Right cardiac atrium (tissue), 5 donors: ENCODE measurements at regions not wholly inside any gene's neighbourhood (a gene's known extent, or its start where the extent isn't known, plus 50 kb on each side); places are given as distances from the start of the nearest gene placed in this dataset.

ENCODE experiments used
- ATAC-seq, 2 donors: fragments of 200-7000 bp; cut with Tn5 transposase; one replicate each; pipeline versions ENCODE4 v1.8.0 to v1.9.1; 2020; ENCODE audit warnings: moderate library complexity in 2 of 2, mild to moderate bottlenecking in 1 of 2
- DNase-seq, 3 donors: peaks; one replicate each; pipeline ENCODE4 v3.0.0-alpha.2; 2020
- H3K27ac ChIP-seq: one replicate; pipeline ENCODE4 v1.5.1; 2013; ENCODE audit warnings: mild to moderate bottlenecking, low read length, control low read depth, moderate library complexity
- H3K27me3 ChIP-seq: one replicate; pipeline ENCODE4 v1.6.1; 2013; ENCODE audit not compliant: control insufficient read depth, insufficient read depth
- H3K4me1 ChIP-seq: one replicate; pipeline ENCODE4 v1.6.1; 2013; ENCODE audit warnings: low read length; ENCODE audit not compliant: control insufficient read depth, insufficient read depth
- H3K4me3 ChIP-seq: one replicate; pipeline ENCODE4 v1.5.1; 2013; ENCODE audit warnings: low read length, control low read depth
- H3K9me3 ChIP-seq: one replicate; pipeline ENCODE4 v1.6.1; 2013; ENCODE audit warnings: low read length; ENCODE audit not compliant: control insufficient read depth
- WGBS: extraction: QIAGEN DNeasy Blood & Tissue Kit; methylation state at CpG from one replicate; pipeline ENCODE4 v1.1.7; 2013; 5-methylcytosine and 5-hydroxymethylcytosine counted together
- intact Hi-C, 4 donors: fragments of 100-400 bp; cut with DNase I; formaldehyde crosslinking; loops; one replicate each; pipeline versions ENCODE4 v1.11.0 to v1.14.0; 2022 to 2023
- donor health status: healthy with polysubstance abuse.
- donor health status: DM: no; HTN: yes; CAD: no.
- donor health status: DM: no; HTN: no; CAD: no.
- donor health status: DM: no; HTN: yes; CAD: no; lungs with severe emphysema.
- donor health status: DM: yes; HTN: yes; CAD: no.

- 62% methylated on average over 2 of the region's 2 CpGs for WGBS
- intact Hi-C loops, result no loop called here
- Histone ChIP-seq H3K4me1 (no peaks in the 10 kb centered on the region), H3K9me3 (no peaks in the 10 kb centered on the region), H3K27me3 (no peaks in the 10 kb centered on the region), H3K27ac (no peak overlapping the region), H3K4me3 (no peak overlapping the region)
- ATAC-seq (no peak), DNase-seq (no peak)
These were observed 50.4 kb upstream of the RAPH1 start for GRCh38 chr2:203585516-203585915.

- no peak for ATAC-seq
- Histone ChIP-seq H3K4me3 (no peak overlapping the region), H3K27ac (no peak overlapping the region), H3K4me1 (no peaks in the 10 kb centered on the region), H3K9me3 (no peaks in the 10 kb centered on the region), H3K27me3 (no peaks in the 10 kb centered on the region)
- no peak for DNase-seq
- 80% methylated on average over 6 of the region's 6 CpGs for WGBS
- intact Hi-C loops, result no loop called here
These were observed 51.1 kb upstream of the RAPH1 start for GRCh38 chr2:203586206-203586605.

- Histone ChIP-seq H3K9me3 (no peaks in the 10 kb centered on the region), H3K27ac (no peak overlapping the region), H3K27me3 (no peaks in the 10 kb centered on the region), H3K4me1 (no peaks in the 10 kb centered on the region), H3K4me3 (no peak overlapping the region)
- WGBS, result 89% methylated on average over 4 of the region's 4 CpGs
- intact Hi-C loops, result no loop called here
- no peak for DNase-seq
- ATAC-seq, result no peak
These were observed 51.6 kb upstream of the RAPH1 start for GRCh38 chr2:203586696-203587095.

- H3K9me3 ChIP-seq, result no peaks in the 10 kb centered on the region
- H3K4me1 ChIP-seq, result peaks cover 2% of the 10 kb centered on the region
- DNase-seq (no peak), ATAC-seq (no peak)
- H3K27me3 ChIP-seq, result no peaks in the 10 kb centered on the region
- WGBS, result 81% methylated on average over 2 of the region's 2 CpGs
- intact Hi-C loops, result no loop called here
- no peak overlapping the region for H3K27ac ChIP-seq
- no peak overlapping the region for H3K4me3 ChIP-seq
These were observed 55.4 kb upstream of the RAPH1 start for GRCh38 chr2:203590496-203590895.

GRCh38 chr2:203591642-203592041, 56.5 kb upstream of the RAPH1 start:
- H3K27me3 ChIP-seq, result no peaks in the 10 kb centered on the region
- H3K27ac ChIP-seq, result no peak overlapping the region
- H3K4me3 ChIP-seq, result no peak overlapping the region
- peaks cover 2% of the 10 kb centered on the region for H3K4me1 ChIP-seq
- intact Hi-C loops, result no loop called here
- DNase-seq (no peak), ATAC-seq (peak in 1 of 2 donors; percentile 48)
- H3K9me3 ChIP-seq, result no peaks in the 10 kb centered on the region

GRCh38 chr2:203592470-203592869, 57.4 kb upstream of the RAPH1 start:
- Histone ChIP-seq H3K4me1 (peaks cover 2% of the 10 kb centered on the region), H3K27ac (no peak overlapping the region), H3K9me3 (no peaks in the 10 kb centered on the region), H3K4me3 (no peak overlapping the region), H3K27me3 (no peaks in the 10 kb centered on the region)
- DNase-seq (no peak), ATAC-seq (no peak)
- intact Hi-C loops, result no loop called here
- WGBS, result 63% methylated on average over 2 of the region's 2 CpGs

GRCh38 chr2:203594541-203594940, 59.4 kb upstream of the RAPH1 start:
- Histone ChIP-seq H3K4me1 (peaks cover 2% of the 10 kb centered on the region), H3K9me3 (no peaks in the 10 kb centered on the region), H3K4me3 (no peak overlapping the region), H3K27ac (no peak overlapping the region), H3K27me3 (no peaks in the 10 kb centered on the region)
- DNase-seq, result no peak
- ATAC-seq, result no peak
- intact Hi-C loops, result no loop called here

- ATAC-seq, result no peak
- 85% methylated on average over 5 of the region's 5 CpGs for WGBS
- intact Hi-C loops, result no loop called here
These were observed 61.1 kb upstream of the RAPH1 start for GRCh38 chr2:203596183-203596582.

GRCh38 chr2:203599509-203599908, 64.4 kb upstream of the RAPH1 start:
- intact Hi-C loops, result no loop called here
- DNase-seq (no peak), ATAC-seq (no peak)
- H3K4me1 ChIP-seq, result peaks cover 3% of the 10 kb centered on the region
- no peak overlapping the region for H3K27ac ChIP-seq
- H3K4me3 ChIP-seq, result no peak overlapping the region
- 96% methylated on average over 4 of the region's 4 CpGs for WGBS
- no peaks in the 10 kb centered on the region for H3K9me3 ChIP-seq
- no peaks in the 10 kb centered on the region for H3K27me3 ChIP-seq

More at GRCh38 chr2:203596183-203596582, 61.1 kb upstream of the RAPH1 start:
- Histone ChIP-seq H3K4me1 (peaks cover 2% of the 10 kb centered on the region), H3K4me3 (no peak overlapping the region), H3K9me3 (no peaks in the 10 kb centered on the region), H3K27ac (no peak overlapping the region), H3K27me3 (no peaks in the 10 kb centered on the region)
- DNase-seq, result no peak

- WGBS, result 95% methylated on average over 6 of the region's 6 CpGs
- H3K9me3 ChIP-seq, result no peaks in the 10 kb centered on the region
- H3K27me3 ChIP-seq, result no peaks in the 10 kb centered on the region
- no peak overlapping the region for H3K4me3 ChIP-seq
- ATAC-seq (no peak), DNase-seq (no peak)
- peaks cover 3% of the 10 kb centered on the region for H3K4me1 ChIP-seq
- intact Hi-C loops, result no loop called here
- H3K27ac ChIP-seq, result no peak overlapping the region
These were observed 65.2 kb upstream of the RAPH1 start for GRCh38 chr2:203600286-203600685.

GRCh38 chr2:203603456-203604389, 68.6 kb upstream of the RAPH1 start:
- 42% methylated on average over 10 of the region's 10 CpGs for WGBS
- Histone ChIP-seq H3K4me3 (no peak overlapping the region), H3K27ac (no peak overlapping the region), H3K27me3 (no peaks in the 10 kb centered on the region), H3K4me1 (peaks cover 3% of the 10 kb centered on the region), H3K9me3 (no peaks in the 10 kb centered on the region)
- intact Hi-C loops, result no loop called here
- ATAC-seq (peak in 1 of 2 donors; percentile 26), DNase-seq (no peak)
